Fibroblast of the aortic adventitia (primary cell): ENCODE measurements at regions not wholly inside any gene's neighbourhood (a gene's known extent, or its start where the extent isn't known, plus 50 kb on each side); places are given as distances from the start of the nearest gene placed in this dataset.
"Not testable (repeated sequence)": the region's sequence is repeated elsewhere in the genome, so short reads cannot be mapped to it uniquely, and the experiment has no call there.

ENCODE experiments used
- DNase-seq: peaks from one replicate; pipeline ENCODE4 v3.0.0-alpha.2; 2010; ENCODE audit warnings: low read depth
- H3K4me3 ChIP-seq: 2 replicates; pipeline ENCODE4 v1.5.1; 2011; ENCODE audit warnings: low read depth, mild to moderate bottlenecking, control low read depth, low read length, moderate library complexity
- TF ChIP-seq, protein P1 (sequence below): IDR thresholded peaks from 2 replicates; pipeline ENCODE4 v1.5.1; 2011; ENCODE audit warnings: mild to moderate bottlenecking, low read length, control low read depth, inconsistent platforms; ENCODE audit not compliant: insufficient read depth

DNA sequence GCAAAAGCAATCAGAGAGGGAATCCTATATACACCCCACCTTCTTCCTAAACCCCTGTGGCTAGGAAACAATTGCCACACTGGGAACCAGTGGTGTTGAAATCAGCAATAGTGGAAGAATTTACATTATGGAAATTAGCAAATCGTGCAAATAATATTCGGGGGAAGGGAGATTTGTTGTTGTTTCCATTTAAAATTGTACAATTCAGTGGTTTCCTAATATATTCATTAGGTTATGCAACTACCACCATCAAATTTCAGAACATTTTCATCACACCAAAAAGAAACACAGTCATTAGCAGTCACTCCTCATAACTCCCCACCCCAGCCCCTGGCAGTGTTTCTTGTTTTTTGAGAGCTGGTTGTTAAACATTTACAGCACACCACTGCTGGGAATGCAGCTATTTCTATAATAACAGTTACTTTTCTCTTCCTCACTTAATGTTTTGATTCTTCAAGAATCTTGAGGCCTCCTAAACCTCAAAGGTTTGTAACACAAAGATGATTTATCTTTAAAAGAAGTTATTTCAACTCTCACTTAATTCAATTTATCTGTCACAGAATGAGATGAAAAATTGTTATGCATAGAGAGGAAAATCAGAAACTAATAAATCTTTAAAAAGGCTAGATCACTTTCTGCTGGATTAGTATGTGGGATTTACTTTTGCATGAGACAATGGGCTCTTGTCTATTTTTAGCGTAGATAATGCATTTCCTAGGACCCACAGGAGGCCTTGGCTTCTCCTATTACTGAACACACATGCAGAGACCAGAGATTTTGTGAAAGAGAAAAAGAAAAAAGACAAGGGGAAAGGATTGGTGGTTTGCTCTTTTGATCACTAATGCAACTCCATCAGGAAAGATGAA is 91.8 kb upstream of the DAPK1 start:
- no peak overlapping the region for H3K4me3 ChIP-seq
- peak; percentile 48 for DNase-seq
- TF ChIP-seq, protein P1, sequence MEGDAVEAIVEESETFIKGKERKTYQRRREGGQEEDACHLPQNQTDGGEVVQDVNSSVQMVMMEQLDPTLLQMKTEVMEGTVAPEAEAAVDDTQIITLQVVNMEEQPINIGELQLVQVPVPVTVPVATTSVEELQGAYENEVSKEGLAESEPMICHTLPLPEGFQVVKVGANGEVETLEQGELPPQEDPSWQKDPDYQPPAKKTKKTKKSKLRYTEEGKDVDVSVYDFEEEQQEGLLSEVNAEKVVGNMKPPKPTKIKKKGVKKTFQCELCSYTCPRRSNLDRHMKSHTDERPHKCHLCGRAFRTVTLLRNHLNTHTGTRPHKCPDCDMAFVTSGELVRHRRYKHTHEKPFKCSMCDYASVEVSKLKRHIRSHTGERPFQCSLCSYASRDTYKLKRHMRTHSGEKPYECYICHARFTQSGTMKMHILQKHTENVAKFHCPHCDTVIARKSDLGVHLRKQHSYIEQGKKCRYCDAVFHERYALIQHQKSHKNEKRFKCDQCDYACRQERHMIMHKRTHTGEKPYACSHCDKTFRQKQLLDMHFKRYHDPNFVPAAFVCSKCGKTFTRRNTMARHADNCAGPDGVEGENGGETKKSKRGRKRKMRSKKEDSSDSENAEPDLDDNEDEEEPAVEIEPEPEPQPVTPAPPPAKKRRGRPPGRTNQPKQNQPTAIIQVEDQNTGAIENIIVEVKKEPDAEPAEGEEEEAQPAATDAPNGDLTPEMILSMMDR = no peak

DNA sequence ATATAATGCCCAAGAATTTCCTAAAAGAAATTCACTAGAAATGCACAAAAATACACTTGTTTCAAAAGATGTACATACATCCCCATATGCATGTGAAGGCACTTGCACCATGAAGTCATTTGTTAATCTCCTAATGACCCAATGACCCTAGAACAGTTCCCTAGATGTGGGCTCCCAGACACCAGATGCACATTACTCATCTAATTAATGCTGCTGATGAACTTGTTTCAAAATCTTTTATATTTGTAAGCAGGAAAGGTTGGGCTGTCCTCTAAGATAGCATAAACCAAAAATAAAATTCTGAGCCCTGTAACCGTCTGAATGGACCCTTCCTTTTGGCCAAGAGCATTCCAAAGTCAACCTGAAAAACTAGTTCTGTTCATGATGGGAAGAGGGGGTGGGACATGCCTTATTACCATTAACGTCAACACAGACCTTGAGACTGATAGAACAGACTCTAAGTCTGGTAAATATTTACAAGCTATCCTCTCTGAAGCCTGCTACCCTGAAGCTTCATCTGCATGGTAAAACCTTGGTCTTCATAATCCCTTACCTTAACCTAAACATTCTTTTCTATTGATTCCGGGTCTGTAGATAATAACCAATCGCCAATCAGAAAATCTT is 91.0 kb upstream of the DAPK1 start:
- no peak overlapping the region for H3K4me3 ChIP-seq
- TF ChIP-seq, protein P1 = no peak
- DNase-seq = no peak

DNA sequence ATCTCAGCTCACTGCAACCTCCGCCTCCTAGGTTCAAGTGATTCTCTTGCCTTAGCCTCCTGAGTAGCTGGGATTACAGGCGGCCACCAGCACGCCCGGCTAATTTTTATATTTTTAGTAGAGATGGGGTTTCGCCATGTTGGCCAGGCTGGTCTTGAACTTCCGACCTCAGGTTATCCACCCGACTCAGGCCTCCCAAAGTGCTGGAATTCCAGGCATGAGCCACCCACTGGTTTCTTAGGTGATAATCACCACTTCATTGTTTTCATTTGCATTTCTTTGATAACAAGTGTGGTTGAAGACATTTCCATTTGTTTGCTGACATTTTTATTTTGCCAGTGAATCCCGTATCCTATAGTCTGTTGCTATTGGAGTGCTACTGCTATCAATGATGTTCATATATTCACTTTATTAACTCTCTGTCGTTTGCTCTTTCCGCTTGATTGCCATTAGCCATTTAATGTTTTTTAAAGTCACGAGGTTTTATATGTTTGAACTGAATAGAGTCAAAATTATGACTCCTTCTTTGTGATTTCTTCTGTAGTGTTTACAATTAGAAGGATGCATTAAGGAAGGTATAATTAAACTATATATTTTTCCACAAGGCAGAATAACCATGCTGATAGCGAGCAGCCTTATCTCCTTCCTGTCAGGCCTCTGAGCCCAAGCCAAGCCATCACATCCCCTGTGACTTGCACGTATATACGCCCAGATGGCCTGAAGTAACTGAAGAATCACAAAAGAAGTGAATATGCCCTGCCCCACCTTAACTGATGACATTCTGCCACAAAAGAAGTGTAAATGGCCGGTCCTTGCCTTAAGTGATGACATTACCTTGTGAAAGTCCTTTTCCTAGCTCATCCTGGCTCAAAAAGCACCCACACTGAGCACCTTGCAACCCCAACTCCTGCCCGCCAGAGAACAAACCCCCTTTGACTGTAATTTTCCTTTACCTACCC is 87.3 kb upstream of the DAPK1 start:
- DNase-seq = peak; percentile 30

DNA sequence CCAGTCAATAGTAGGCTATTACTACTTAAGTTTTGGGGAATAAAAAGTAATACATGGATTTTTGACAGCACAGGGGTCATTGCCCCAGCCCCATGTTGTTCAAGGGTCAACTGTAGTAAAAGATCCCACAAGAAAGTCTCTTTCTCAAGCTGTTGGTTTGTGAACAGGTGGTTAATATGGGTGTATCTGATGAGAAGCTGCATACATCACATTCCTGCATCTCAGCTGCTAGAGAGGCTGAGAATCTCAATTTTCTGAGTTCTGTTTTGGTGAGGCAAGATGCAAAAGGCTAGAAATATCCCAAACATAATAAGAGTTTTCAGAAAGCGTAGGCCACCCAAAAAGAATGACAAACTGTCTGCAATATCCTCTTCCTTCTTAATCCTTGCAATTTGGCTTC is 76.8 kb upstream of the DAPK1 start:
- TF ChIP-seq, protein P1 = no peak
- H3K4me3 ChIP-seq = no peak overlapping the region
- no peak for DNase-seq

More for the DNA sequence above, 87.3 kb upstream of the DAPK1 start:
- H3K4me3 ChIP-seq = not testable (repeated sequence)

DNA sequence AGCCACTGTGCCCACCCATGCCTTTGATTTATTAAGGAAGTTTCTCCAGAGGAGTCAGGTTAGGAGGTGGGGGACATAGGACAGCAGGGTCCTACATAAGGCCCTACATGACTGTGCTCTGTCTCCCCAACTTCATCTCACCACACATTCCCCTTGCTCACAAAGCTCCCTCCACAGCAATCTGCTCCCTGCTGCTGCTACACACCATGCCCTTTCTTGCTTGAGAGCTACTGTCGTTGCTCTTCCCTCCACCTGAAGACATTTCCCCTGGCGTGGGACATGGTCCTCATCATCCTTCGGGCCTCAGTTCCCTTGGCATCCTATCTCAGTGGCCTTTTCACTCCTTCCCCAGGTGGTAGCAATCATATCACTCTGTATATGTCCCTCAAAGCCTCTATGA is 75.9 kb upstream of the DAPK1 start:
- H3K4me3 ChIP-seq = no peak overlapping the region
- TF ChIP-seq, protein P1 = no peak
- DNase-seq = no peak

DNA sequence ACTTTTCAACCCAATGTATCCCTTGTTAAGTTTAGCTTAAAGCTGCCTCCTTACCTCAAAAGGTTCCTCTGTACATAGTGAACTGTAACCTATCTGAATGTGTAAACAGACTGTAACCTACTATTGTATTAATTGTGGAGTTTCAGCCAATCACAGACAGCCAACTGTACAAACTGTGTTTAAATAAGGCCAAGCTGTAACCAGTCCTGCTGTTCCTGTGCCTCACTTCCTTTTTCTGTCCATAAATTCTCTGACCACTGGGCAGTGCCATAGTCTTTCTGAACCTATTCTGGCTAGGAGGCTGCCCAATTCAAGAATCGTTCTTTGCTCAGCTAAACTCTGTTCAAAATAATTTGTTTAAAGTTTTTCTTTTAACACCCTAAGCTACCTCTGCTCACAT is 74.7 kb upstream of the DAPK1 start:
- peak; percentile 10 for DNase-seq
- no peak overlapping the region for H3K4me3 ChIP-seq
- TF ChIP-seq, protein P1 = no peak

DNA sequence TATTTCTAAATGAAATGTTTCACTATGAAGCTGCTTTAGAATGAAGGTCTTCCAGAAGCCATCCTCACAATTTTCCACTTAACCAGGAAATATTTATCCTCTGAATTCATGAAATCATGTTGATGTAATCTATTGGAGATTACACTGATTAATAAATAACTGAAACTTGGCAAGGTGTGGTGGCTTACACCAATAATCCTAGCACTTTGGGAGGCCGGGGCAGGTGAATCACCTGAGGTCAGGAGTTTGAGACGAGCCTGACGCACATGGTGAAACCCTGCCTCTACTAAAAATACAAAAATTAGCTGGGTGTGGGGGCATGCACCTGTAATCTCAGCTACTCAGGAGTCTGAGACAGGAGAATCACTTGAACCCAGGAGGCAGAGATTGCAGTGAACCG is 73.8 kb upstream of the DAPK1 start:
- not testable (repeated sequence) for DNase-seq, H3K4me3 ChIP-seq
